ENCODE measurements at regions not wholly inside any gene's neighbourhood (a gene's known extent, or its start where the extent isn't known, plus 50 kb on each side); places are given as distances from the start of the nearest gene placed in this dataset.
"Not testable (repeated sequence)": the region's sequence is repeated elsewhere in the genome, so short reads cannot be mapped to it uniquely, and the experiment has no call there.

DNA sequence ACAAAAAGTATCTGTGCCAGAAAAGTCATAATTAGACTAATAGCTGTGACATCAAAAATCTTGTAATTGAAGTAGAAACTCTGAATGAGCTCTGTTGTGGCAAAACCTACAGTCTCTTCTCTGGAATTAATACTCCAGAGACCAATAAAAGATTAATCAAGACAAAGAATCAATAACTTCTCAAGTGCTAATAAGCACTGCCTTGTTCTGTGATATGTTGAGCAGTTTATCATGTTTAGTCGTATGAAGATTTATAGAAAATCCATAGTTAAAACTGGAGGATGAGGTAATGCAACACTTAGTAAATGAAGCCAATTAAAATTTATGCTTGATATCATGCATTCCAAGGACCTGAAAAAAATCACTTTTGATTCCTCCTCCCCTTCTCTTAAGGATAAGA lies 72.3 kb upstream of the RNF32 start:
- DNase-seq (ENCODE audit: extremely low spot score), result no peak
- CTCF ChIA-PET, result no interaction called here
- TF ChIP-seq LEF1 (IDR thresholded peaks at IDR 0.05; ENCODE audit: borderline replicate concordance), result no peak
- TF ChIP-seq HDGF (IDR thresholded peaks at IDR 0.05; ENCODE audit: borderline replicate concordance), result no peak
- no peak for TF ChIP-seq SP1 (IDR thresholded peaks at IDR 0.05)
- no peak for TF ChIP-seq ZNF384 (IDR thresholded peaks at IDR 0.05)
- TF ChIP-seq SUZ12 (IDR thresholded peaks at IDR 0.05), result no peak
- TF ChIP-seq TARDBP (IDR thresholded peaks at IDR 0.05), result no peak
- TF ChIP-seq, protein P1, sequence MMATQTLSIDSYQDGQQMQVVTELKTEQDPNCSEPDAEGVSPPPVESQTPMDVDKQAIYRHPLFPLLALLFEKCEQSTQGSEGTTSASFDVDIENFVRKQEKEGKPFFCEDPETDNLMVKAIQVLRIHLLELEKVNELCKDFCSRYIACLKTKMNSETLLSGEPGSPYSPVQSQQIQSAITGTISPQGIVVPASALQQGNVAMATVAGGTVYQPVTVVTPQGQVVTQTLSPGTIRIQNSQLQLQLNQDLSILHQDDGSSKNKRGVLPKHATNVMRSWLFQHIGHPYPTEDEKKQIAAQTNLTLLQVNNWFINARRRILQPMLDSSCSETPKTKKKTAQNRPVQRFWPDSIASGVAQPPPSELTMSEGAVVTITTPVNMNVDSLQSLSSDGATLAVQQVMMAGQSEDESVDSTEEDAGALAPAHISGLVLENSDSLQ (IDR thresholded peaks at IDR 0.05), result no peak
- TF ChIP-seq ARNT (IDR thresholded peaks at IDR 0.05), result no peak
- TF ChIP-seq FOXA1 (IDR thresholded peaks at IDR 0.05), result no peak
- TF ChIP-seq NFRKB (IDR thresholded peaks at IDR 0.05), result no peak
- no peak for TF ChIP-seq CTBP1 (IDR thresholded peaks at IDR 0.05; ENCODE audit: borderline replicate concordance)
- no peak for TF ChIP-seq FOXM1 (IDR thresholded peaks at IDR 0.05; ENCODE audit: borderline replicate concordance)
- no peak for TF ChIP-seq ELF4 (IDR thresholded peaks at IDR 0.05)
- POLR2A ChIA-PET, result no interaction called here

DNA sequence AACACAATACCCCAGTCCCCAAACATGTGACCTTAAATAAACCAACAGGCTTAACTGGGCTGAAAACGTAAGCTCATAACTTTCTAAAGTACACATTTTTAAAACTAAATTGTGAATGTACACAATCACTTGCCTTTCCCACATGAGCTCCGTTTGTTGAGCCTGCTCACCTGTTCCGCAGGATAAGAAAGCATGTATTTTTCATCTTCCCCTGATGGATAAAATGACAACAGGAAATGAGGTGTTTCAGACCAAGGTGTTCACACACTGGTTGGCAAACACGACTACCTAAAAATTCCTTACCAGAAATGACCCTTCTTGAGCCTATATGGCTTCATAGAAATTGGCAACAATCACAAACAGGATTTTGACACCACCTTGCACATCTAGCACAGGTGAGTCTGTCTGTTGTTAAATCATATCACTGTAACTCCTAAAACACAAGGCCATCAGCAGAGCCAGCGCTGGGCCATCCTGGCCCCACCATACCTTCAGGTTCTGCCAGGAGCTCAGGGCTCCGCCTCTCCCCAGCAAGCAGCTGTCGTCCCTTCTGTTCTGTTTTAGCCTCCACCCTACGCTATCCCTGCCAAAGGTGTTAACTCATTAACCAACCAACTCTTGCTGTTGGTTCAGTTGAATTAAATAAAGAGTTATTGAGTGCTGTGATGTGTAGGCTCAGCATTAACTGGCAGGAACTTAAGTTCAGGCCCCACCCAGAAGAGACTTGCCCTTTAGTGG lies 73.6 kb upstream of the RNF32 start:
- CTCF ChIA-PET, result no interaction called here
- no peak for DNase-seq (ENCODE audit: extremely low spot score)
- TF ChIP-seq SP1 (IDR thresholded peaks at IDR 0.05), result no peak
- TF ChIP-seq HDGF (IDR thresholded peaks at IDR 0.05; ENCODE audit: borderline replicate concordance), result no peak
- TF ChIP-seq BHLHE40 (IDR thresholded peaks at IDR 0.05; ENCODE audit: borderline replicate concordance), result no peak
- TF ChIP-seq SUZ12 (IDR thresholded peaks at IDR 0.05), result no peak
- no peak for TF ChIP-seq L3MBTL2 (conservative IDR thresholded peaks at IDR 0.05)
- no peak for TF ChIP-seq CTBP1 (IDR thresholded peaks at IDR 0.05; ENCODE audit: borderline replicate concordance)
- TF ChIP-seq FOXA1 (IDR thresholded peaks at IDR 0.05), result no peak
- TF ChIP-seq, protein P1 (IDR thresholded peaks at IDR 0.05), result no peak
- no peak for TF ChIP-seq TARDBP (IDR thresholded peaks at IDR 0.05)
- POLR2A ChIA-PET, result no interaction called here

DNA sequence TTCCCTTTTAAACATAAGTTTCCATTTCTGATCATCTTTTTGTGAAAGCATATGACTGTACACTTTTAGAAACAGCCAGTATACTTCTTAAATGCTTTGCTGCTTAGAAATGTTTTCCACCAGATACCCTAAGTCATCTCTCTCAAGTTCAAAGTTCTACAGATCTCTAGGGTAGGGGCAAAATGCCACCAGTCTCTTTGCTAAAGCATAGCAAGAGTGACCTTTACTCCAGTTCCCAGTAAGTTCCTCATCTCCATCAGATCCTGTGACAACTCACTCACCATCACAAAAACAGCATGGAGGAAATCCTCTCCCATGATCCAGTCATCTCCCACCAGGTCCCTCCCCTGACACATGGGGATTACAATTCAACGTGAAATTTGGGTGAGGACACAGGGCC lies 75.6 kb upstream of the RNF32 start:
- DNase-seq (ENCODE audit: extremely low spot score); CTCF ChIA-PET; POLR2A ChIA-PET: not testable (repeated sequence)

DNA sequence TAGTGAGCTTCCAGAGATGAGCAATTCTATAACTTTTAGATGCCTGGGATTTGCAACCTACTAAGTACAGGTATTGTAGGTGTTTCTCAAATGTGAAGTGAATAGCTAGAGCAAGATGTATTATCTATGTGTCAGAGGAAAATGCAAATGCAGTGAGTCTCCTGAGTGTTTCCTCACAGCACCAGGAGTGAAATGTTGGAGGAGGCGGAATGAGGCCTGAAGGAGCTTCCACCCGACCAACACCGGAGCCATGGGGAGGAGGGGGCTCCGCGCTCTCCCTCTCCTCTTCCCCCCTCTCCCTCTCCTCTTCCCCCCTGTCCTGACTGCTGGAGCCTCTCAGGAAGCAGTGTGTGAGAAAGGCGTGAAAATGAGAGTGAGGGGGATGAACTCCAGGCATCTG lies 79.9 kb upstream of the RNF32 start:
- POLR2A ChIA-PET, result no interaction called here
- CTCF ChIA-PET, result interaction anchor here (0.6 to 1.2 kb wide), 2 partner anchors 12 to 18 kb away, joined by 3 to 5 read pairs; no protein-coding TSS in a partner anchor
- no peak for TF ChIP-seq CTBP1 (IDR thresholded peaks at IDR 0.05; ENCODE audit: borderline replicate concordance)
- TF ChIP-seq SUZ12 (IDR thresholded peaks at IDR 0.05), result no peak
- TF ChIP-seq LEF1 (IDR thresholded peaks at IDR 0.05; ENCODE audit: borderline replicate concordance), result no peak
- no peak for TF ChIP-seq SP1 (IDR thresholded peaks at IDR 0.05)
- TF ChIP-seq ARNT (IDR thresholded peaks at IDR 0.05), result no peak
- TF ChIP-seq, protein P1 (IDR thresholded peaks at IDR 0.05), result no peak
- no peak for TF ChIP-seq HDGF (IDR thresholded peaks at IDR 0.05; ENCODE audit: borderline replicate concordance)
- TF ChIP-seq L3MBTL2 (conservative IDR thresholded peaks at IDR 0.05), result no peak
- no peak for TF ChIP-seq BHLHE40 (IDR thresholded peaks at IDR 0.05; ENCODE audit: borderline replicate concordance)
- TF ChIP-seq TARDBP (IDR thresholded peaks at IDR 0.05), result no peak
- TF ChIP-seq NFRKB (IDR thresholded peaks at IDR 0.05), result no peak
- no peak for TF ChIP-seq FOXK2 (IDR thresholded peaks at IDR 0.05)
- TF ChIP-seq FOXA1 (IDR thresholded peaks at IDR 0.05), result no peak
- no peak for TF ChIP-seq ELF4 (IDR thresholded peaks at IDR 0.05)
- TF ChIP-seq FOXM1 (IDR thresholded peaks at IDR 0.05; ENCODE audit: borderline replicate concordance), result no peak
- TF ChIP-seq ZNF384 (IDR thresholded peaks at IDR 0.05), result no peak
- no peak for DNase-seq (ENCODE audit: extremely low spot score)

DNA sequence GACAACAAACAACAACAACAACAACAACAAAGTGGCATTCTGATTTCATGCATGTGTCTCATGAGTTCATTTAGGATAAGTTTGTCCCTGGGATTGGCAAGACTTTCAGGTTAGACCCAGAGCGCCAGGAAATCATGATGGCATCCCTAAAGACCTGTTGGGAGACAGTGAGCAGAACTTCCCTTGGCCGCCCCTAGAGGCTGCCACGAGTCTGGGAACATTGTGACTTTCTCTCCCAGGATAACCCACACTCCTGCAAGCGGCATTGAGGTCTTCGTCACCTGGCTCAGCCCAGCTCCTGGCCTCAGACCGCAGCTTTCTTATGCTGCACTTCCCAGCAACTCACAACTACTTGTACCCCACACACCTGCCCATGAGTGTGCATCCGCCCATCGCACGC lies 80.5 kb upstream of the RNF32 start:
- peak; percentile 66 for DNase-seq (ENCODE audit: extremely low spot score)
- TF ChIP-seq NFRKB (IDR thresholded peaks at IDR 0.05), result no peak
- no peak for TF ChIP-seq SUZ12 (IDR thresholded peaks at IDR 0.05)
- no peak for TF ChIP-seq HDGF (IDR thresholded peaks at IDR 0.05; ENCODE audit: borderline replicate concordance)
- no peak for TF ChIP-seq CTBP1 (IDR thresholded peaks at IDR 0.05; ENCODE audit: borderline replicate concordance)
- TF ChIP-seq, protein P1 (IDR thresholded peaks at IDR 0.05), result no peak
- TF ChIP-seq FOXK2 (IDR thresholded peaks at IDR 0.05), result no peak
- TF ChIP-seq SP1 (IDR thresholded peaks at IDR 0.05), result no peak
- no peak for TF ChIP-seq FOXA1 (IDR thresholded peaks at IDR 0.05)
- no peak for TF ChIP-seq BHLHE40 (IDR thresholded peaks at IDR 0.05; ENCODE audit: borderline replicate concordance)
- no peak for TF ChIP-seq FOXM1 (IDR thresholded peaks at IDR 0.05; ENCODE audit: borderline replicate concordance)
- no peak for TF ChIP-seq ARNT (IDR thresholded peaks at IDR 0.05)
- TF ChIP-seq L3MBTL2 (conservative IDR thresholded peaks at IDR 0.05), result no peak
- no peak for TF ChIP-seq ZNF384 (IDR thresholded peaks at IDR 0.05)
- TF ChIP-seq ELF4 (IDR thresholded peaks at IDR 0.05), result no peak
- no peak for TF ChIP-seq TARDBP (IDR thresholded peaks at IDR 0.05)
- TF ChIP-seq LEF1 (IDR thresholded peaks at IDR 0.05; ENCODE audit: borderline replicate concordance), result no peak
- ChIA-PET CTCF (interaction anchor here (1.2 kb wide), 1 partner anchor 13 kb away, joined by 3 read pairs; no protein-coding TSS in a partner anchor), POLR2A (no interaction called here)
